ENCODE measurements at regions not wholly inside any gene's neighbourhood (a gene's known extent, or its start where the extent isn't known, plus 50 kb on each side); places are given as distances from the start of the nearest gene placed in this dataset.

DNA sequence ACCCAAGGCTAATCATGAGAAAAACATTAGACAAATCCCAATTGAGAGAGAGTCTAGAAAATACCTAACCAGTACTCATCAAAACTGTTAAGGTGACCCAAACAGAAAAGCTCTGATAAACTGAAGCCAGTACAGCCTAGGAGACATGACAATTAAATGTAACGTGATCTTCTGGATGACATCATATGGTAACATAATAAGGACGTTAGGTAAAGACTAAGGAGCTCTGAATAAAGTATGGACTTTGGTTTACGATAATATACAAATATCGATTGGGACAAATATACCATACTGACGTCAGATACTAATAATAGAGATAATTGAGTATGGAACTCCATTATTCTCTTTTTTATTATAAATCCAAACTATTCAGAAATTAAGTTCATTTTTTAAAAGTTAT is 561.1 kb upstream of the STEAP1 start:
- 0 out of 2 replicates have a peak, but pooled peaks cover 3% of the 10 kb centered on the region for H3K4me1 Mint-ChIP-seq
- no peak for TF ChIP-seq GABPB1 (CRISPR knock-in tag; IDR thresholded peaks at IDR 0.05)
- TF ChIP-seq ESRRA (CRISPR knock-in tag; IDR thresholded peaks at IDR 0.05; ENCODE audit: borderline replicate concordance) = no peak
- no peak for TF ChIP-seq KAT7 (CRISPR knock-in tag; IDR thresholded peaks at IDR 0.05; ENCODE audit: borderline replicate concordance)
- TF ChIP-seq ZNF416 (CRISPR knock-in tag; IDR thresholded peaks at IDR 0.05) = no peak
- TF ChIP-seq, protein P1, sequence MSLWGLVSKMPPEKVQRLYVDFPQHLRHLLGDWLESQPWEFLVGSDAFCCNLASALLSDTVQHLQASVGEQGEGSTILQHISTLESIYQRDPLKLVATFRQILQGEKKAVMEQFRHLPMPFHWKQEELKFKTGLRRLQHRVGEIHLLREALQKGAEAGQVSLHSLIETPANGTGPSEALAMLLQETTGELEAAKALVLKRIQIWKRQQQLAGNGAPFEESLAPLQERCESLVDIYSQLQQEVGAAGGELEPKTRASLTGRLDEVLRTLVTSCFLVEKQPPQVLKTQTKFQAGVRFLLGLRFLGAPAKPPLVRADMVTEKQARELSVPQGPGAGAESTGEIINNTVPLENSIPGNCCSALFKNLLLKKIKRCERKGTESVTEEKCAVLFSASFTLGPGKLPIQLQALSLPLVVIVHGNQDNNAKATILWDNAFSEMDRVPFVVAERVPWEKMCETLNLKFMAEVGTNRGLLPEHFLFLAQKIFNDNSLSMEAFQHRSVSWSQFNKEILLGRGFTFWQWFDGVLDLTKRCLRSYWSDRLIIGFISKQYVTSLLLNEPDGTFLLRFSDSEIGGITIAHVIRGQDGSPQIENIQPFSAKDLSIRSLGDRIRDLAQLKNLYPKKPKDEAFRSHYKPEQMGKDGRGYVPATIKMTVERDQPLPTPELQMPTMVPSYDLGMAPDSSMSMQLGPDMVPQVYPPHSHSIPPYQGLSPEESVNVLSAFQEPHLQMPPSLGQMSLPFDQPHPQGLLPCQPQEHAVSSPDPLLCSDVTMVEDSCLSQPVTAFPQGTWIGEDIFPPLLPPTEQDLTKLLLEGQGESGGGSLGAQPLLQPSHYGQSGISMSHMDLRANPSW (CRISPR knock-in tag; conservative IDR thresholded peaks at IDR 0.05; ENCODE audit: low read depth) = no peak
- no peak for TF ChIP-seq JUN (CRISPR knock-in tag; IDR thresholded peaks at IDR 0.05)
- POLR2A ChIA-PET = no interaction called here
- DNase-seq (ENCODE audit: low spot score) = no peak
- H3K27me3 Mint-ChIP-seq (ENCODE audit: low read depth) = no peaks in the 10 kb centered on the region
- no peak for ATAC-seq
- no peak overlapping the region for H3K4me3 Mint-ChIP-seq
- no peak overlapping the region for H3K27ac Mint-ChIP-seq
- peaks cover 32% of the 10 kb centered on the region for H3K9me3 Mint-ChIP-seq
- CTCF ChIA-PET = no interaction called here
- H3K36me3 Mint-ChIP-seq = no peaks in the 10 kb centered on the region

DNA sequence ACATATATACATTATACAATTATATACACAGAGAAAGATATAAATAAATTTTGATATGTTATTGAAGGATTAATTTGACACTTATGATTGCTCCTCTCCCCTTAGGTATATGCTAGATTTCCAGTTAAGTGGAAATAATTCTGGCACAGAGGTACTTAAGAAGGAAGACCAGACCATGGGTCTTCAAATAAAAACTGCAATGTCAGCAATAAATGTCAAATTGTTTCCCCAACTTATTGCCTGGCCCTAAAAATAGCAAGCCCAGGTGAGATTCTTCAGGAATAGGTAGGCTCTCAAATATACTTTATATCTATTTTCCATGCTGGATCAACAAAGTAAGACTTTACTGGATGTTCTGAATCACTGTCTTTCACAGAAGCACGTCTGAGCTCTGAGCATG is 551.3 kb upstream of the STEAP1 start:
- Mint-ChIP-seq H3K9me3 (peaks cover 29% of the 10 kb centered on the region), H3K27me3 (ENCODE audit: low read depth) (no peaks in the 10 kb centered on the region; the same call in 1 of the 2 replicates), H3K36me3 (peaks cover 23% of the 10 kb centered on the region), H3K4me3 (no peak overlapping the region), H3K27ac (no peak overlapping the region), H3K4me1 (peaks cover 14% of the 10 kb centered on the region)
- CTCF ChIA-PET = no interaction called here
- POLR2A ChIA-PET = no interaction called here
- DNase-seq (ENCODE audit: low spot score) = no peak
- ATAC-seq = no peak
- TF ChIP-seq CREM (CRISPR knock-in tag; IDR thresholded peaks at IDR 0.05) (no peak), RORB (CRISPR knock-in tag; IDR thresholded peaks at IDR 0.05) (no peak)
- TF ChIP-seq, protein P2, sequence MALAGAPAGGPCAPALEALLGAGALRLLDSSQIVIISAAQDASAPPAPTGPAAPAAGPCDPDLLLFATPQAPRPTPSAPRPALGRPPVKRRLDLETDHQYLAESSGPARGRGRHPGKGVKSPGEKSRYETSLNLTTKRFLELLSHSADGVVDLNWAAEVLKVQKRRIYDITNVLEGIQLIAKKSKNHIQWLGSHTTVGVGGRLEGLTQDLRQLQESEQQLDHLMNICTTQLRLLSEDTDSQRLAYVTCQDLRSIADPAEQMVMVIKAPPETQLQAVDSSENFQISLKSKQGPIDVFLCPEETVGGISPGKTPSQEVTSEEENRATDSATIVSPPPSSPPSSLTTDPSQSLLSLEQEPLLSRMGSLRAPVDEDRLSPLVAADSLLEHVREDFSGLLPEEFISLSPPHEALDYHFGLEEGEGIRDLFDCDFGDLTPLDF (CRISPR knock-in tag; IDR thresholded peaks at IDR 0.05) = no peak
- TF ChIP-seq, protein P3, sequence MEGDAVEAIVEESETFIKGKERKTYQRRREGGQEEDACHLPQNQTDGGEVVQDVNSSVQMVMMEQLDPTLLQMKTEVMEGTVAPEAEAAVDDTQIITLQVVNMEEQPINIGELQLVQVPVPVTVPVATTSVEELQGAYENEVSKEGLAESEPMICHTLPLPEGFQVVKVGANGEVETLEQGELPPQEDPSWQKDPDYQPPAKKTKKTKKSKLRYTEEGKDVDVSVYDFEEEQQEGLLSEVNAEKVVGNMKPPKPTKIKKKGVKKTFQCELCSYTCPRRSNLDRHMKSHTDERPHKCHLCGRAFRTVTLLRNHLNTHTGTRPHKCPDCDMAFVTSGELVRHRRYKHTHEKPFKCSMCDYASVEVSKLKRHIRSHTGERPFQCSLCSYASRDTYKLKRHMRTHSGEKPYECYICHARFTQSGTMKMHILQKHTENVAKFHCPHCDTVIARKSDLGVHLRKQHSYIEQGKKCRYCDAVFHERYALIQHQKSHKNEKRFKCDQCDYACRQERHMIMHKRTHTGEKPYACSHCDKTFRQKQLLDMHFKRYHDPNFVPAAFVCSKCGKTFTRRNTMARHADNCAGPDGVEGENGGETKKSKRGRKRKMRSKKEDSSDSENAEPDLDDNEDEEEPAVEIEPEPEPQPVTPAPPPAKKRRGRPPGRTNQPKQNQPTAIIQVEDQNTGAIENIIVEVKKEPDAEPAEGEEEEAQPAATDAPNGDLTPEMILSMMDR (IDR thresholded peaks at IDR 0.05) = no peak

DNA sequence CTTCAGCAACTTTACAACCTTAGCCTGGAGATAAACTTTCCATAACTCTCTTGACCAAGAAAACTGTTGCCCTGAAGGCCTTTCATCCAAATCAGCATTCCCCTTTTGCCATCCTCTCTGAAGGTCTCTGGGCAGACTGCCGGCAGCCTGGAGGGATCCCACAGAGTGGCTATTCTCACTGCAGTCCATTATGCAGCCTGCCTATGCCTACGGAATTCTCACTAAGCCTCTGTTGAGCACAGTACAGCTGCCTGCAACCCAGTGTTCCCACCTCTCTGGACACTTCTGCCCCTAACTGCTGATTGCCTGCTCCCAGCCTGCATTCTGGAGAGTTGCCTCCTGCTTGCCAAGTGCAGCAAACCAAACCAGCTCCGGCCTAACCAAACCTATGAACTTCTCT is 548.9 kb upstream of the STEAP1 start:
- ChIA-PET POLR2A (no interaction called here), CTCF (interaction anchor here (2.1 kb wide), 1 partner anchor 18 kb away, joined by 9 read pairs; no protein-coding TSS in a partner anchor)
- peaks cover 18% of the 10 kb centered on the region for H3K4me1 Mint-ChIP-seq
- no peaks in the 10 kb centered on the region; the same call in 1 of the 2 replicates for H3K27me3 Mint-ChIP-seq (ENCODE audit: low read depth)
- TF ChIP-seq NR3C1 (CRISPR knock-in tag; conservative IDR thresholded peaks at IDR 0.05; ENCODE audit: low read depth) (no peak), FOXP1 (CRISPR knock-in tag; IDR thresholded peaks at IDR 0.05; ENCODE audit: borderline replicate concordance) (no peak), SOX15 (CRISPR knock-in tag; IDR thresholded peaks at IDR 0.05) (no peak), RELA (CRISPR knock-in tag; IDR thresholded peaks at IDR 0.05; ENCODE audit: borderline replicate concordance) (no peak), NFE2L1 (CRISPR knock-in tag; IDR thresholded peaks at IDR 0.05) (no peak)
- TF ChIP-seq, protein P4, sequence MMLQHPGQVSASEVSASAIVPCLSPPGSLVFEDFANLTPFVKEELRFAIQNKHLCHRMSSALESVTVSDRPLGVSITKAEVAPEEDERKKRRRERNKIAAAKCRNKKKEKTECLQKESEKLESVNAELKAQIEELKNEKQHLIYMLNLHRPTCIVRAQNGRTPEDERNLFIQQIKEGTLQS (CRISPR knock-in tag; conservative IDR thresholded peaks at IDR 0.05) = no peak
- TF ChIP-seq, protein P5, sequence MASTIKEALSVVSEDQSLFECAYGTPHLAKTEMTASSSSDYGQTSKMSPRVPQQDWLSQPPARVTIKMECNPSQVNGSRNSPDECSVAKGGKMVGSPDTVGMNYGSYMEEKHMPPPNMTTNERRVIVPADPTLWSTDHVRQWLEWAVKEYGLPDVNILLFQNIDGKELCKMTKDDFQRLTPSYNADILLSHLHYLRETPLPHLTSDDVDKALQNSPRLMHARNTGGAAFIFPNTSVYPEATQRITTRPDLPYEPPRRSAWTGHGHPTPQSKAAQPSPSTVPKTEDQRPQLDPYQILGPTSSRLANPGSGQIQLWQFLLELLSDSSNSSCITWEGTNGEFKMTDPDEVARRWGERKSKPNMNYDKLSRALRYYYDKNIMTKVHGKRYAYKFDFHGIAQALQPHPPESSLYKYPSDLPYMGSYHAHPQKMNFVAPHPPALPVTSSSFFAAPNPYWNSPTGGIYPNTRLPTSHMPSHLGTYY (CRISPR knock-in tag; IDR thresholded peaks at IDR 0.05) = no peak
- TF ChIP-seq, protein P6, sequence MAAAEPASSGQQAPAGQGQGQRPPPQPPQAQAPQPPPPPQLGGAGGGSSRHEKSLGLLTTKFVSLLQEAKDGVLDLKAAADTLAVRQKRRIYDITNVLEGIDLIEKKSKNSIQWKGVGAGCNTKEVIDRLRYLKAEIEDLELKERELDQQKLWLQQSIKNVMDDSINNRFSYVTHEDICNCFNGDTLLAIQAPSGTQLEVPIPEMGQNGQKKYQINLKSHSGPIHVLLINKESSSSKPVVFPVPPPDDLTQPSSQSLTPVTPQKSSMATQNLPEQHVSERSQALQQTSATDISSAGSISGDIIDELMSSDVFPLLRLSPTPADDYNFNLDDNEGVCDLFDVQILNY (CRISPR knock-in tag; IDR thresholded peaks at IDR 0.05) = no peak
- TF ChIP-seq, protein P7, sequence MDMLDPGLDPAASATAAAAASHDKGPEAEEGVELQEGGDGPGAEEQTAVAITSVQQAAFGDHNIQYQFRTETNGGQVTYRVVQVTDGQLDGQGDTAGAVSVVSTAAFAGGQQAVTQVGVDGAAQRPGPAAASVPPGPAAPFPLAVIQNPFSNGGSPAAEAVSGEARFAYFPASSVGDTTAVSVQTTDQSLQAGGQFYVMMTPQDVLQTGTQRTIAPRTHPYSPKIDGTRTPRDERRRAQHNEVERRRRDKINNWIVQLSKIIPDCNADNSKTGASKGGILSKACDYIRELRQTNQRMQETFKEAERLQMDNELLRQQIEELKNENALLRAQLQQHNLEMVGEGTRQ (CRISPR knock-in tag; IDR thresholded peaks at IDR 0.05) = no peak
- TF ChIP-seq, protein P8, sequence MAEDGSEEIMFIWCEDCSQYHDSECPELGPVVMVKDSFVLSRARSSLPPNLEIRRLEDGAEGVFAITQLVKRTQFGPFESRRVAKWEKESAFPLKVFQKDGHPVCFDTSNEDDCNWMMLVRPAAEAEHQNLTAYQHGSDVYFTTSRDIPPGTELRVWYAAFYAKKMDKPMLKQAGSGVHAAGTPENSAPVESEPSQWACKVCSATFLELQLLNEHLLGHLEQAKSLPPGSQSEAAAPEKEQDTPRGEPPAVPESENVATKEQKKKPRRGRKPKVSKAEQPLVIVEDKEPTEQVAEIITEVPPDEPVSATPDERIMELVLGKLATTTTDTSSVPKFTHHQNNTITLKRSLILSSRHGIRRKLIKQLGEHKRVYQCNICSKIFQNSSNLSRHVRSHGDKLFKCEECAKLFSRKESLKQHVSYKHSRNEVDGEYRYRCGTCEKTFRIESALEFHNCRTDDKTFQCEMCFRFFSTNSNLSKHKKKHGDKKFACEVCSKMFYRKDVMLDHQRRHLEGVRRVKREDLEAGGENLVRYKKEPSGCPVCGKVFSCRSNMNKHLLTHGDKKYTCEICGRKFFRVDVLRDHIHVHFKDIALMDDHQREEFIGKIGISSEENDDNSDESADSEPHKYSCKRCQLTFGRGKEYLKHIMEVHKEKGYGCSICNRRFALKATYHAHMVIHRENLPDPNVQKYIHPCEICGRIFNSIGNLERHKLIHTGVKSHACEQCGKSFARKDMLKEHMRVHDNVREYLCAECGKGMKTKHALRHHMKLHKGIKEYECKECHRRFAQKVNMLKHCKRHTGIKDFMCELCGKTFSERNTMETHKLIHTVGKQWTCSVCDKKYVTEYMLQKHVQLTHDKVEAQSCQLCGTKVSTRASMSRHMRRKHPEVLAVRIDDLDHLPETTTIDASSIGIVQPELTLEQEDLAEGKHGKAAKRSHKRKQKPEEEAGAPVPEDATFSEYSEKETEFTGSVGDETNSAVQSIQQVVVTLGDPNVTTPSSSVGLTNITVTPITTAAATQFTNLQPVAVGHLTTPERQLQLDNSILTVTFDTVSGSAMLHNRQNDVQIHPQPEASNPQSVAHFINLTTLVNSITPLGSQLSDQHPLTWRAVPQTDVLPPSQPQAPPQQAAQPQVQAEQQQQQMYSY (CRISPR knock-in tag; IDR thresholded peaks at IDR 0.05) = no peak
- no peak overlapping the region for H3K4me3 Mint-ChIP-seq
- peaks cover 22% of the 10 kb centered on the region for H3K9me3 Mint-ChIP-seq
- ATAC-seq (peak; percentile 80), DNase-seq (ENCODE audit: low spot score) (no peak)
- peaks cover 18% of the 10 kb centered on the region for H3K36me3 Mint-ChIP-seq
- H3K27ac Mint-ChIP-seq = no peak overlapping the region

All from WTC11 (cell line).